Mesothelial cell of epicardium (in vitro differentiated cells): ENCODE measurements at regions not wholly inside any gene's neighbourhood (a gene's known extent, or its start where the extent isn't known, plus 50 kb on each side); places are given as distances from the start of the nearest gene placed in this dataset.

Source experiments
- DNase-seq, 2 experiments: peaks; one replicate each; pipeline ENCODE4 v3.0.0; 2021; ENCODE audit warnings: low spot score in 2 of 2; ENCODE audit not compliant: unreplicated experiment in 2 of 2
- H3K27ac Mint-ChIP-seq: 2 replicates; pipeline ENCODE4 v1.8.0; 2021; ENCODE audit warnings: mixed read lengths
- H3K27me3 Mint-ChIP-seq: 2 replicates; pipeline ENCODE4 v1.8.0; 2021; ENCODE audit warnings: low read depth, mixed read lengths
- H3K36me3 Mint-ChIP-seq: 2 replicates; pipeline ENCODE4 v1.8.0; 2021; ENCODE audit warnings: mixed read lengths
- H3K4me1 Mint-ChIP-seq: 2 replicates; pipeline ENCODE4 v1.8.0; 2021; ENCODE audit warnings: mixed read lengths
- H3K4me3 Mint-ChIP-seq: 2 replicates; pipeline ENCODE4 v1.8.0; 2021; ENCODE audit warnings: mild to moderate bottlenecking, moderate library complexity, mixed read lengths
- H3K9me3 Mint-ChIP-seq: 2 replicates; pipeline ENCODE4 v1.8.0; 2021; ENCODE audit warnings: mixed read lengths
- CTCF ChIP-seq: fragments of 200-600 bp; sonication (generic); IDR thresholded peaks from one replicate; pipeline ENCODE4 v1.5.0; 2021; ENCODE audit warnings: antibody characterized with exemption; ENCODE audit not compliant: unreplicated experiment

- peaks cover 11% of the 10 kb centered on the region for H3K4me1 Mint-ChIP-seq
- DNase-seq, result no peak
- TF ChIP-seq CTCF, result no peak
- H3K36me3 Mint-ChIP-seq, result no peaks in the 10 kb centered on the region
- no peak overlapping the region for H3K27ac Mint-ChIP-seq
- H3K9me3 Mint-ChIP-seq, result no peaks in the 10 kb centered on the region
- H3K27me3 Mint-ChIP-seq, result no peaks in the 10 kb centered on the region
- no peak overlapping the region for H3K4me3 Mint-ChIP-seq
These were observed 472.9 kb upstream of the CBLB start for GRCh38 chr3:106341586-106342162.

- DNase-seq, result no peak
- no peak overlapping the region for H3K4me3 Mint-ChIP-seq
- H3K4me1 Mint-ChIP-seq, result peaks cover 14% of the 10 kb centered on the region
- peak overlapping the region; percentile 3 for H3K27ac Mint-ChIP-seq
- H3K27me3 Mint-ChIP-seq, result no peaks in the 10 kb centered on the region
- no peaks in the 10 kb centered on the region for H3K9me3 Mint-ChIP-seq
- no peak for TF ChIP-seq CTCF
- H3K36me3 Mint-ChIP-seq, result no peaks in the 10 kb centered on the region
These were observed 473.6 kb upstream of the CBLB start for GRCh38 chr3:106342386-106342785.

- Mint-ChIP-seq H3K27me3 (no peaks in the 10 kb centered on the region), H3K9me3 (no peaks in the 10 kb centered on the region), H3K4me1 (peaks cover 25% of the 10 kb centered on the region), H3K36me3 (no peaks in the 10 kb centered on the region), H3K4me3 (no peak overlapping the region), H3K27ac (no peak overlapping the region)
- no peak for TF ChIP-seq CTCF
- DNase-seq, result no peak
These were observed 475.0 kb upstream of the CBLB start for GRCh38 chr3:106343811-106344210.

GRCh38 chr3:106345353-106346027, 476.7 kb upstream of the CBLB start:
- Mint-ChIP-seq H3K9me3 (no peaks in the 10 kb centered on the region), H3K27ac (no peak overlapping the region), H3K4me3 (no peak overlapping the region), H3K27me3 (no peaks in the 10 kb centered on the region), H3K36me3 (no peaks in the 10 kb centered on the region), H3K4me1 (peaks cover 37% of the 10 kb centered on the region)
- no peak for TF ChIP-seq CTCF
- no peak for DNase-seq

- Mint-ChIP-seq H3K4me3 (no peak overlapping the region), H3K27ac (no peak overlapping the region), H3K9me3 (peaks cover 5% of the 10 kb centered on the region), H3K27me3 (no peaks in the 10 kb centered on the region), H3K36me3 (peaks cover 3% of the 10 kb centered on the region), H3K4me1 (peaks cover 30% of the 10 kb centered on the region)
- no peak for DNase-seq
- TF ChIP-seq CTCF, result no peak
These were observed 478.5 kb upstream of the CBLB start for GRCh38 chr3:106347350-106347749.
